ENCODE measurements at regions not wholly inside any gene's neighbourhood (a gene's known extent, or its start where the extent isn't known, plus 50 kb on each side); places are given as distances from the start of the nearest gene placed in this dataset.

- no peak overlapping the region for H3K27ac ChIP-seq
- TF ChIP-seq CTCF (IDR thresholded peaks at IDR 0.05) (no peak), ZFX (IDR thresholded peaks at IDR 0.05; ENCODE audit: borderline replicate concordance) (no peak)
Observed at GRCh38 chr3:80668600-80669294, 900.9 kb upstream of the ROBO1 start.

GRCh38 chr3:80668100-80668499 lies 900.3 kb upstream of the ROBO1 start:
- H3K27ac ChIP-seq, result no peak overlapping the region
- TF ChIP-seq CTCF (IDR thresholded peaks at IDR 0.05) (no peak), ZFX (IDR thresholded peaks at IDR 0.05; ENCODE audit: borderline replicate concordance) (no peak)

- no peak overlapping the region for H3K27ac ChIP-seq
- TF ChIP-seq CTCF (IDR thresholded peaks at IDR 0.05), result no peak
- TF ChIP-seq ZFX (IDR thresholded peaks at IDR 0.05; ENCODE audit: borderline replicate concordance), result no peak
Observed at GRCh38 chr3:80663426-80663825, 895.6 kb upstream of the ROBO1 start.

- no peak overlapping the region for H3K27ac ChIP-seq
Observed at GRCh38 chr3:80655216-80655615, 887.4 kb upstream of the ROBO1 start.

GRCh38 chr3:80649170-80649569 lies 881.4 kb upstream of the ROBO1 start:
- TF ChIP-seq CTCF (IDR thresholded peaks at IDR 0.05), result no peak
- no peak for TF ChIP-seq ZFX (IDR thresholded peaks at IDR 0.05; ENCODE audit: borderline replicate concordance)
- H3K27ac ChIP-seq, result no peak overlapping the region

More at GRCh38 chr3:80655216-80655615, 887.4 kb upstream of the ROBO1 start:
- TF ChIP-seq CTCF (IDR thresholded peaks at IDR 0.05) (no peak), ZFX (IDR thresholded peaks at IDR 0.05; ENCODE audit: borderline replicate concordance) (no peak)

GRCh38 chr3:80643421-80643820 lies 875.6 kb upstream of the ROBO1 start:
- no peak overlapping the region for H3K27ac ChIP-seq
- no peak for TF ChIP-seq CTCF (IDR thresholded peaks at IDR 0.05)
- TF ChIP-seq ZFX (IDR thresholded peaks at IDR 0.05; ENCODE audit: borderline replicate concordance), result no peak

- TF ChIP-seq ZFX (IDR thresholded peaks at IDR 0.05; ENCODE audit: borderline replicate concordance) (no peak), CTCF (IDR thresholded peaks at IDR 0.05) (no peak)
- H3K27ac ChIP-seq, result no peak overlapping the region
Observed at GRCh38 chr3:80618295-80619256, 850.8 kb upstream of the ROBO1 start.

All from 22Rv1 (cell line).